ENCODE measurements at regions not wholly inside any gene's neighbourhood (a gene's known extent, or its start where the extent isn't known, plus 50 kb on each side); places are given as distances from the start of the nearest gene placed in this dataset.

- TF ChIP-seq CTCF (IDR thresholded peaks at IDR 0.05; ENCODE audit: poor library complexity) (no peak), EZH2phosphoT487 (IDR thresholded peaks at IDR 0.05; ENCODE audit: low read depth, severe bottlenecking, unreplicated experiment) (no peak)
Measured at GRCh38 chr9:86445671-86446070, 91.5 kb upstream of the TUT7 start.

Measured in hepatocyte (in vitro differentiated cells).